IMR-90 (cell line): ENCODE measurements at regions not wholly inside any gene's neighbourhood (a gene's known extent, or its start where the extent isn't known, plus 50 kb on each side); places are given as distances from the start of the nearest gene placed in this dataset.

Experiments
- CTCF ChIP-seq: conservative IDR thresholded peaks from 2 replicates; pipeline ENCODE4 v1.5.1; 2012; ENCODE audit warnings: mild to moderate bottlenecking, low read depth, low read length, improper control_type of control experiment
- POLR2A ChIP-seq: IDR thresholded peaks from 2 replicates; pipeline ENCODE4 v1.6.1; 2012; ENCODE audit warnings: mild to moderate bottlenecking, low read depth, low read length
- RCOR1 ChIP-seq: IDR thresholded peaks from 2 replicates; pipeline ENCODE4 v1.6.1; 2012; ENCODE audit warnings: mild to moderate bottlenecking, low read length, improper control_type of control experiment; ENCODE audit not compliant: insufficient replicate concordance
- SMC3 ChIP-seq: fragments of 150-350 bp; IDR thresholded peaks from 2 replicates; pipeline ENCODE4 v1.6.1; 2016; ENCODE audit warnings: low read depth, mild to moderate bottlenecking, antibody characterized with exemption, low read length, moderate library complexity

GRCh38 chr9:118483677-118484076 is 779.5 kb downstream of the TLR4 start:
- no peak for TF ChIP-seq POLR2A
- no peak for TF ChIP-seq CTCF
- TF ChIP-seq RCOR1 = no peak
- TF ChIP-seq SMC3 = no peak
